ENCODE measurements at regions not wholly inside any gene's neighbourhood (a gene's known extent, or its start where the extent isn't known, plus 50 kb on each side); places are given as distances from the start of the nearest gene placed in this dataset.

DNA sequence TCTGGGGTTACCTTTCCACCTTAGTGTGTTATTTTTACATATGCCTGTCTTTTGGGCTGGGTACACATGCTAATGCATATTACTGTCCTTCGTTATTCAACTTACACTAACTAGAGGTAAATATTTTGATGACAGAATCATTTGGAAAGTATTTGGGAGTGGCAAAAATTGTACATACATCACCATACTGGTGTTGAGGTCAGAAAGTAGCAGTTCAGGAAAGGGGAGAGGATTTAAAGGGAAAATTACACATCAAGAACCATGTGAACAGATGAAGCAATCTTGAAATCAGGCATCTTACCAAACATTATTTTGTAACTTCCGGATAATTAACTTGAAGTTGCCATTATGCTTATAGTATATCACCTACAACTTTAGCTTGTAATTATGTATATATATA lies 379.7 kb downstream of the RND3 start:
- TF ChIP-seq POLR2A (IDR thresholded peaks at IDR 0.05; ENCODE audit: low read depth, low read length) = no peak
- TF ChIP-seq, protein P1, sequence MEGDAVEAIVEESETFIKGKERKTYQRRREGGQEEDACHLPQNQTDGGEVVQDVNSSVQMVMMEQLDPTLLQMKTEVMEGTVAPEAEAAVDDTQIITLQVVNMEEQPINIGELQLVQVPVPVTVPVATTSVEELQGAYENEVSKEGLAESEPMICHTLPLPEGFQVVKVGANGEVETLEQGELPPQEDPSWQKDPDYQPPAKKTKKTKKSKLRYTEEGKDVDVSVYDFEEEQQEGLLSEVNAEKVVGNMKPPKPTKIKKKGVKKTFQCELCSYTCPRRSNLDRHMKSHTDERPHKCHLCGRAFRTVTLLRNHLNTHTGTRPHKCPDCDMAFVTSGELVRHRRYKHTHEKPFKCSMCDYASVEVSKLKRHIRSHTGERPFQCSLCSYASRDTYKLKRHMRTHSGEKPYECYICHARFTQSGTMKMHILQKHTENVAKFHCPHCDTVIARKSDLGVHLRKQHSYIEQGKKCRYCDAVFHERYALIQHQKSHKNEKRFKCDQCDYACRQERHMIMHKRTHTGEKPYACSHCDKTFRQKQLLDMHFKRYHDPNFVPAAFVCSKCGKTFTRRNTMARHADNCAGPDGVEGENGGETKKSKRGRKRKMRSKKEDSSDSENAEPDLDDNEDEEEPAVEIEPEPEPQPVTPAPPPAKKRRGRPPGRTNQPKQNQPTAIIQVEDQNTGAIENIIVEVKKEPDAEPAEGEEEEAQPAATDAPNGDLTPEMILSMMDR (IDR thresholded peaks at IDR 0.05; ENCODE audit: extremely low read depth in 1 of 2, insufficient read depth in 1 of 2, low read depth in 1 of 2, low read length in 2 of 2) = no peak
- no peak for TF ChIP-seq POLR2AphosphoS5 (IDR thresholded peaks at IDR 0.05; ENCODE audit: insufficient read depth, low read depth, low read length)
- no peak for TF ChIP-seq EZH2 (IDR thresholded peaks at IDR 0.05; ENCODE audit: borderline replicate concordance, low read depth, low read length, severe bottlenecking)
- no peak for TF ChIP-seq JUN (IDR thresholded peaks at IDR 0.05; ENCODE audit: borderline replicate concordance, insufficient read depth, insufficient read length, low read depth)
- TF ChIP-seq, protein P2, sequence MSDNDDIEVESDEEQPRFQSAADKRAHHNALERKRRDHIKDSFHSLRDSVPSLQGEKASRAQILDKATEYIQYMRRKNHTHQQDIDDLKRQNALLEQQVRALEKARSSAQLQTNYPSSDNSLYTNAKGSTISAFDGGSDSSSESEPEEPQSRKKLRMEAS (IDR thresholded peaks at IDR 0.05; ENCODE audit: insufficient read depth, insufficient read length) = no peak
- TF ChIP-seq GATA2 (IDR thresholded peaks at IDR 0.05; ENCODE audit: insufficient read depth, insufficient read length, low read depth, low read length) = no peak
- no peak for TF ChIP-seq FOS (IDR thresholded peaks at IDR 0.05; ENCODE audit: borderline replicate concordance, insufficient read depth, low read length)
